SK-N-SH treated with all-trans-retinoic acid at 6 μM for 48 hours (cell line): ENCODE measurements at regions not wholly inside any gene's neighbourhood (a gene's known extent, or its start where the extent isn't known, plus 50 kb on each side); places are given as distances from the start of the nearest gene placed in this dataset.
"Not testable (repeated sequence)": the region's sequence is repeated elsewhere in the genome, so short reads cannot be mapped to it uniquely, and the experiment has no call there.

Experiments used
- ATAC-seq: fragments of 200-7000 bp; cut with Tn5 transposase; 3 replicates; pipeline ENCODE4 v1.9.1; 2020; ENCODE audit warnings: mild to moderate bottlenecking, moderate library complexity
- ARNTL ChIP-seq: fragments of 450-650 bp; formaldehyde crosslinking; IDR thresholded peaks from 2 replicates; pipeline ENCODE4 v1.5.0; 2020; ENCODE audit warnings: low read depth, mild to moderate bottlenecking, moderate library complexity, borderline replicate concordance
- BACH2 ChIP-seq: fragments of 250-450 bp; sonication (Bioruptor Pico); IDR thresholded peaks from 2 replicates; pipeline ENCODE4 v1.9.0; 2021; ENCODE audit warnings: mild to moderate bottlenecking, borderline replicate concordance
- CREB5 ChIP-seq: fragments of 250-450 bp; sonication (Bioruptor Pico); IDR thresholded peaks from 2 replicates; pipeline ENCODE4 v1.5.1; 2020; ENCODE audit warnings: low read depth, mild to moderate bottlenecking, moderate library complexity
- CSDC2 ChIP-seq: fragments of 250-450 bp; sonication (Bioruptor Pico); IDR thresholded peaks from 2 replicates; pipeline ENCODE4 v1.5.0; 2020; ENCODE audit warnings: mild to moderate bottlenecking, moderate library complexity
- GLIS3 ChIP-seq: fragments of 250-450 bp; sonication (Bioruptor Pico); IDR thresholded peaks from 2 replicates; pipeline ENCODE4 v1.5.0; 2020; ENCODE audit warnings: mild to moderate bottlenecking, moderate library complexity
- ISL1 ChIP-seq: fragments of 250-450 bp; sonication (Bioruptor Pico); IDR thresholded peaks from 2 replicates; pipeline ENCODE4 v2.1.2; 2022; ENCODE audit warnings: mild to moderate bottlenecking, moderate library complexity
- OSR1 ChIP-seq: fragments of 250-450 bp; sonication (Bioruptor Pico); IDR thresholded peaks from 2 replicates; pipeline ENCODE4 v1.8.0; 2022; ENCODE audit warnings: moderate library complexity, mild to moderate bottlenecking, inconsistent platforms
- PATZ1 ChIP-seq: fragments of 250-450 bp; sonication (Bioruptor Pico); IDR thresholded peaks from 2 replicates; pipeline ENCODE4 v1.8.0; 2020; ENCODE audit warnings: mild to moderate bottlenecking, moderate library complexity, borderline replicate concordance
- PPARA ChIP-seq: fragments of 250-450 bp; sonication (Bioruptor Pico); IDR thresholded peaks from 2 replicates; pipeline ENCODE4 v1.5.0; 2020; ENCODE audit warnings: mild to moderate bottlenecking, borderline replicate concordance
- RARB ChIP-seq: fragments of 250-450 bp; sonication (Bioruptor Pico); IDR thresholded peaks from 2 replicates; pipeline ENCODE4 v1.8.0; 2021; ENCODE audit warnings: mild to moderate bottlenecking, moderate library complexity
- TCF4 ChIP-seq: fragments of 250-450 bp; sonication (Bioruptor Pico); IDR thresholded peaks from 2 replicates; pipeline ENCODE4 v1.8.0; 2021; ENCODE audit warnings: mild to moderate bottlenecking, moderate library complexity, borderline replicate concordance
- TOX ChIP-seq: fragments of 250-450 bp; sonication (Bioruptor Pico); IDR thresholded peaks from 2 replicates; pipeline ENCODE4 v1.8.0; 2021; ENCODE audit warnings: mild to moderate bottlenecking, moderate library complexity, borderline replicate concordance
- ZC3H10 ChIP-seq: fragments of 250-450 bp; sonication (Bioruptor Pico); IDR thresholded peaks from 2 replicates; pipeline ENCODE4 v1.5.1; 2021; ENCODE audit warnings: mild to moderate bottlenecking, moderate library complexity
- ZFP3 ChIP-seq: fragments of 250-450 bp; sonication (Bioruptor Pico); IDR thresholded peaks from 2 replicates; pipeline ENCODE4 v1.5.0; 2020; ENCODE audit warnings: mild to moderate bottlenecking, moderate library complexity
- ZFP30 ChIP-seq: fragments of 450-650 bp; formaldehyde crosslinking; IDR thresholded peaks from 2 replicates; pipeline ENCODE4 v1.5.0; 2022; ENCODE audit warnings: mild to moderate bottlenecking, moderate library complexity
- ZNF70 ChIP-seq: fragments of 450-650 bp; formaldehyde crosslinking; IDR thresholded peaks from 2 replicates; pipeline ENCODE4 v1.5.0; 2020; ENCODE audit warnings: mild to moderate bottlenecking, moderate library complexity
- ZNF8 ChIP-seq: fragments of 450-650 bp; formaldehyde crosslinking; IDR thresholded peaks from 2 replicates; pipeline ENCODE4 v1.5.0; 2020; ENCODE audit warnings: mild to moderate bottlenecking, moderate library complexity
- TF ChIP-seq, protein P1 (sequence below): fragments of 250-450 bp; sonication (Bioruptor Pico); IDR thresholded peaks from 2 replicates; pipeline ENCODE4 v1.5.1; 2021; ENCODE audit warnings: mild to moderate bottlenecking, moderate library complexity
- TF ChIP-seq, protein P2 (sequence below): fragments of 250-450 bp; sonication (Bioruptor Pico); IDR thresholded peaks from 2 replicates; pipeline ENCODE4 v1.5.0; 2020; ENCODE audit warnings: mild to moderate bottlenecking, moderate library complexity
- TF ChIP-seq, protein P3 (sequence below): fragments of 250-450 bp; sonication (Bioruptor Pico); IDR thresholded peaks from 2 replicates; pipeline ENCODE4 v1.8.0; 2021; ENCODE audit warnings: low read depth, mild to moderate bottlenecking, moderate library complexity, borderline replicate concordance

- not testable (repeated sequence) for ATAC-seq
These were observed 125.7 kb downstream of the IGLL1 start for GRCh38 chr22:23454345-23454744.

GRCh38 chr22:23453277-23453676, 126.8 kb downstream of the IGLL1 start:
- TF ChIP-seq ARNTL (CRISPR knock-in tag) (no peak), PATZ1 (CRISPR knock-in tag) (no peak), ZNF70 (CRISPR knock-in tag) (no peak), TCF4 (no peak), RARB (CRISPR knock-in tag) (no peak), CREB5 (CRISPR knock-in tag) (no peak), ISL1 (CRISPR knock-in tag) (no peak), TOX (CRISPR knock-in tag) (no peak), CSDC2 (CRISPR knock-in tag) (no peak), GLIS3 (no peak), PPARA (CRISPR knock-in tag) (no peak), BACH2 (CRISPR knock-in tag) (no peak), ZC3H10 (CRISPR knock-in tag) (no peak), OSR1 (no peak), ZFP30 (CRISPR knock-in tag) (no peak), ZNF8 (CRISPR knock-in tag) (no peak), ZFP3 (CRISPR knock-in tag) (no peak)
- TF ChIP-seq, protein P1, sequence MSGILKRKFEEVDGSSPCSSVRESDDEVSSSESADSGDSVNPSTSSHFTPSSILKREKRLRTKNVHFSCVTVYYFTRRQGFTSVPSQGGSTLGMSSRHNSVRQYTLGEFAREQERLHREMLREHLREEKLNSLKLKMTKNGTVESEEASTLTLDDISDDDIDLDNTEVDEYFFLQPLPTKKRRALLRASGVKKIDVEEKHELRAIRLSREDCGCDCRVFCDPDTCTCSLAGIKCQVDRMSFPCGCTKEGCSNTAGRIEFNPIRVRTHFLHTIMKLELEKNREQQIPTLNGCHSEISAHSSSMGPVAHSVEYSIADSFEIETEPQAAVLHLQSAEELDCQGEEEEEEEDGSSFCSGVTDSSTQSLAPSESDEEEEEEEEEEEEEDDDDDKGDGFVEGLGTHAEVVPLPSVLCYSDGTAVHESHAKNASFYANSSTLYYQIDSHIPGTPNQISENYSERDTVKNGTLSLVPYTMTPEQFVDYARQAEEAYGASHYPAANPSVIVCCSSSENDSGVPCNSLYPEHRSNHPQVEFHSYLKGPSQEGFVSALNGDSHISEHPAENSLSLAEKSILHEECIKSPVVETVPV (CRISPR knock-in tag), result no peak
- TF ChIP-seq, protein P2, sequence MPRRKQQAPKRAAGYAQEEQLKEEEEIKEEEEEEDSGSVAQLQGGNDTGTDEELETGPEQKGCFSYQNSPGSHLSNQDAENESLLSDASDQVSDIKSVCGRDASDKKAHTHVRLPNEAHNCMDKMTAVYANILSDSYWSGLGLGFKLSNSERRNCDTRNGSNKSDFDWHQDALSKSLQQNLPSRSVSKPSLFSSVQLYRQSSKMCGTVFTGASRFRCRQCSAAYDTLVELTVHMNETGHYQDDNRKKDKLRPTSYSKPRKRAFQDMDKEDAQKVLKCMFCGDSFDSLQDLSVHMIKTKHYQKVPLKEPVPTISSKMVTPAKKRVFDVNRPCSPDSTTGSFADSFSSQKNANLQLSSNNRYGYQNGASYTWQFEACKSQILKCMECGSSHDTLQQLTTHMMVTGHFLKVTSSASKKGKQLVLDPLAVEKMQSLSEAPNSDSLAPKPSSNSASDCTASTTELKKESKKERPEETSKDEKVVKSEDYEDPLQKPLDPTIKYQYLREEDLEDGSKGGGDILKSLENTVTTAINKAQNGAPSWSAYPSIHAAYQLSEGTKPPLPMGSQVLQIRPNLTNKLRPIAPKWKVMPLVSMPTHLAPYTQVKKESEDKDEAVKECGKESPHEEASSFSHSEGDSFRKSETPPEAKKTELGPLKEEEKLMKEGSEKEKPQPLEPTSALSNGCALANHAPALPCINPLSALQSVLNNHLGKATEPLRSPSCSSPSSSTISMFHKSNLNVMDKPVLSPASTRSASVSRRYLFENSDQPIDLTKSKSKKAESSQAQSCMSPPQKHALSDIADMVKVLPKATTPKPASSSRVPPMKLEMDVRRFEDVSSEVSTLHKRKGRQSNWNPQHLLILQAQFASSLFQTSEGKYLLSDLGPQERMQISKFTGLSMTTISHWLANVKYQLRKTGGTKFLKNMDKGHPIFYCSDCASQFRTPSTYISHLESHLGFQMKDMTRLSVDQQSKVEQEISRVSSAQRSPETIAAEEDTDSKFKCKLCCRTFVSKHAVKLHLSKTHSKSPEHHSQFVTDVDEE (CRISPR knock-in tag), result no peak
- TF ChIP-seq, protein P3, sequence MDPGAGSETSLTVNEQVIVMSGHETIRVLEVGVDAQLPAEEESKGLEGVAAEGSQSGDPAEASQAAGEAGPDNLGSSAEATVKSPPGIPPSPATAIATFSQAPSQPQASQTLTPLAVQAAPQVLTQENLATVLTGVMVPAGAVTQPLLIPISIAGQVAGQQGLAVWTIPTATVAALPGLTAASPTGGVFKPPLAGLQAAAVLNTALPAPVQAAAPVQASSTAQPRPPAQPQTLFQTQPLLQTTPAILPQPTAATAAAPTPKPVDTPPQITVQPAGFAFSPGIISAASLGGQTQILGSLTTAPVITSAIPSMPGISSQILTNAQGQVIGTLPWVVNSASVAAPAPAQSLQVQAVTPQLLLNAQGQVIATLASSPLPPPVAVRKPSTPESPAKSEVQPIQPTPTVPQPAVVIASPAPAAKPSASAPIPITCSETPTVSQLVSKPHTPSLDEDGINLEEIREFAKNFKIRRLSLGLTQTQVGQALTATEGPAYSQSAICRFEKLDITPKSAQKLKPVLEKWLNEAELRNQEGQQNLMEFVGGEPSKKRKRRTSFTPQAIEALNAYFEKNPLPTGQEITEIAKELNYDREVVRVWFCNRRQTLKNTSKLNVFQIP (CRISPR knock-in tag), result no peak
- no peak for ATAC-seq

More at GRCh38 chr22:23454345-23454744, 125.7 kb downstream of the IGLL1 start:
- peak; percentile 95 for TF ChIP-seq ZFP3 (CRISPR knock-in tag)

- no peak for ATAC-seq
- TF ChIP-seq ISL1 (CRISPR knock-in tag), result no peak
- TF ChIP-seq ARNTL (CRISPR knock-in tag), result no peak
- no peak for TF ChIP-seq OSR1
- TF ChIP-seq, protein P1 (CRISPR knock-in tag), result no peak
- TF ChIP-seq ZNF70 (CRISPR knock-in tag), result no peak
- TF ChIP-seq CSDC2 (CRISPR knock-in tag), result no peak
- TF ChIP-seq ZFP30 (CRISPR knock-in tag), result no peak
- no peak for TF ChIP-seq GLIS3
- no peak for TF ChIP-seq CREB5 (CRISPR knock-in tag)
- no peak for TF ChIP-seq PPARA (CRISPR knock-in tag)
These were observed 127.7 kb downstream of the IGLL1 start for GRCh38 chr22:23452231-23453010.

DNA sequence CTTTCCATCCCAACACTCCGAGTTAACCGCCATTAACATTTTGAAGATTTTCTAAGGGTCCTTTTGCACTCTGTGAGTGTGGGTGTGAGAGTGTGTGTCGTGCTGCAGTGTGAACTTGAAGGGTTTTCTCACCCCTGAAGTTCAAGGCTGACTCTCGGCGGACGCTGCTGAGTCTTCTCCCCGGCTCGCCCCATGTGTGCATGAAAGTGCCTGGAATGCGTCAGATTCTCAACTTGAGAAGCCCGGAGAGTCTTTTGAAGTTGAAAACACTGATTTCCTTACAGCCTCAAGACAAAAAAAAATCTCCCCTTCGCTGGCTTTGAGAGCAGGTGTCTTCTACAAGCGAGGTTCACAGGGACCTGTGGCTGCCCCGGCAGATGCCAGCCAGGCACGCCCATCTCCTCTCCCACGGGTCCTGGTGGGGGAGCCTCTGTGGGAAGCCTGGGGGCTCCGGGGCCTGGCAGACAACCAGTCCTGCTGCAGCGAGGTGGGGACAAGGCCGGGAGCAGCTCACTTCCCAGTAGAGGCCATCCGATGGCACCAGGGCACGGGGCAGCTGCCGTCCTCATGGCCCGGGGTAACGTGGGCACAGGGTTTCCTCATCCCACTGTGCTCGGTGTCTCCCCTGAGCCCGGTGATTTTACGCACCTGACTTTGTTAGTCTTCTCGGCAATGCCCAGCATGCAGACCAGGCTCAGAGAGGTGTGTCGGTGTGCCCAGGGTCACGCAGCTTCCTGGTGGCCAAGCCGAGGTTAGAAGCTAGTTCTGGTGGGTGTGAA, 128.4 kb downstream of the IGLL1 start:
- ATAC-seq, result not testable (repeated sequence)

DNA sequence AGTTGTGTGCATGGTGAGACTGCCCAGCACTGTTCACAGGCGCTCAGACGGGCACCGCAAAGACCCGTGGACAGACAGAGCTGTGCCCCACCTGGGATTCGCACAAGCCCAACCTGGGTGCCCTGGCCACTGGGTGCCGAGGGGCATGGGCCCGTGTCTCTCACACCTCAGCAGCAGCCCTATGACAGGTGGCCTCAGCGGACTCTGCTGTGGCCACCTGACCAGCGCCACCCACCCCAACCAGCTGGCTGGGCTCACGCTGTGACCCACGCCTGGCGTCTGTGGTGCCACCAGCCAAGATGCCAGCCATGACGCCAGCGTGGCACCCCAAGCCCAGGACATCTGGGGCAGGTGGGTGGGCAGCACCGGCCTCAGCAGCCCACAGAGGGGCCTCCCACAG, 129.3 kb downstream of the IGLL1 start:
- ATAC-seq, result not testable (repeated sequence)
